ENCODE measurements at regions not wholly inside any gene's neighbourhood (a gene's known extent, or its start where the extent isn't known, plus 50 kb on each side); places are given as distances from the start of the nearest gene placed in this dataset.

GRCh38 chr3:13160619-13161018 is 87.4 kb upstream of the IQSEC1 start:
- no peak overlapping the region for H3K4me2 ChIP-seq (ENCODE audit: insufficient read depth, low read length)
- TF ChIP-seq FUS (optimal IDR thresholded peaks at IDR 0.05; ENCODE audit: low read depth, low read length) = no peak
- TF ChIP-seq STAG1 (CRISPR knock-in tag; IDR thresholded peaks at IDR 0.05; ENCODE audit: borderline replicate concordance) = no peak
- no peak for TF ChIP-seq RREB1 (CRISPR knock-in tag; IDR thresholded peaks at IDR 0.05)
- no peak for TF ChIP-seq KDM4B (IDR thresholded peaks at IDR 0.05; ENCODE audit: borderline replicate concordance in 2 of 2, low read depth in 1 of 2)
- TF ChIP-seq ZBTB11 (CRISPR knock-in tag; IDR thresholded peaks at IDR 0.05) = no peak
- TF ChIP-seq SIX5 (IDR thresholded peaks at IDR 0.05; ENCODE audit: borderline replicate concordance in 1 of 2, insufficient read depth in 1 of 2, low read depth in 1 of 2, low read length in 2 of 2) = no peak
- no peak for TF ChIP-seq POU5F1 (IDR thresholded peaks at IDR 0.05; ENCODE audit: borderline replicate concordance, low read depth, low read length, partially characterized antibody)
- TF ChIP-seq DDX20 (tag; IDR thresholded peaks at IDR 0.05; ENCODE audit: low read depth) = no peak

More at GRCh38 chr3:13160619-13161018, 87.4 kb upstream of the IQSEC1 start:
- H3K27me3 ChIP-seq (ENCODE audit: control insufficient read depth in 2 of 2, insufficient read depth in 2 of 2, low read length in 2 of 2) = peaks cover 26 to 61% of the 10 kb centered on the region in 2 experiments
- POLR2A ChIA-PET = interaction anchor here (1.3 kb wide), 1 partner anchor 12 kb away, joined by 3 read pairs; no protein-coding TSS in a partner anchor
- no peak overlapping the region for H3K4me3 ChIP-seq
- DNase-seq (ENCODE audit: extremely low read depth in 1 of 4, low spot score in 3 of 4) (no peak), ATAC-seq (no peak), FAIRE-seq (no peak)
- no peaks in the 10 kb centered on the region for H3K9me1 ChIP-seq (ENCODE audit: control insufficient read depth, insufficient read depth, low read length)
- BruUV-seq (replicated peaks) = no TSS peak
- CTCF ChIA-PET (ENCODE audit: low intra/inter-chr PET ratio) = no interaction called here
- no peak overlapping the region for H3K9ac ChIP-seq (ENCODE audit: insufficient read depth in 1 of 2, low read depth in 2 of 2, low read length in 2 of 2)
- H3K4me1 ChIP-seq (replicated peaks in 1 of 2; ENCODE audit: control insufficient read depth in 2 of 2, insufficient read depth in 2 of 2, low read length in 2 of 2) = 0 out of 5 replicates have a peak, but pooled peaks cover 0 to 3% of the 10 kb centered on the region in 2 experiments
- no peaks in the 10 kb centered on the region for H3K79me2 ChIP-seq (ENCODE audit: control insufficient read depth, insufficient read depth, low read length)
- intact Hi-C loops (cut with micrococcal nuclease) = no loop called here
- no peak overlapping the region for H3K27ac ChIP-seq (ENCODE audit: extremely low read depth, low read depth, low read length)
- no peaks in the 10 kb centered on the region; the same call in 1 of the 2 replicates for H3K9me3 ChIP-seq (replicated peaks; ENCODE audit: control insufficient read depth, insufficient read depth, low read depth, low read length)
- H4K20me1 ChIP-seq (replicated peaks; ENCODE audit: control insufficient read depth, insufficient read depth, low read length) = peaks cover 6% of the 10 kb centered on the region; the same call in 1 of the 2 replicates
- in situ Hi-C loops (cut with MboI) = no loop called here
- H2AFZ ChIP-seq (ENCODE audit: low read depth, low read length) = no peak overlapping the region
- WGBS (ENCODE audit: insufficient coverage, low coverage, missing lambda C conversion rate) = 0% methylated on average over 1 of the region's 1 CpG
- H3K36me3 ChIP-seq (ENCODE audit: control insufficient read depth, insufficient read depth, low read length) = no peaks in the 10 kb centered on the region

Measured in K562 (cell line).